HG02798 (cell line): ENCODE measurements at regions not wholly inside any gene's neighbourhood (a gene's known extent, or its start where the extent isn't known, plus 50 kb on each side); places are given as distances from the start of the nearest gene placed in this dataset.

ENCODE experiments used
- ATAC-seq: cut with Tn5 transposase; IDR thresholded peaks from one replicate; pipeline ENCODE4 v1.9.1; 2021; ENCODE audit warnings: mild to moderate bottlenecking; ENCODE audit not compliant: unreplicated experiment, poor library complexity

GRCh38 chr22:49643998-49644397 lies 183.7 kb downstream of the BRD1 start:
- no peak for ATAC-seq

DNA sequence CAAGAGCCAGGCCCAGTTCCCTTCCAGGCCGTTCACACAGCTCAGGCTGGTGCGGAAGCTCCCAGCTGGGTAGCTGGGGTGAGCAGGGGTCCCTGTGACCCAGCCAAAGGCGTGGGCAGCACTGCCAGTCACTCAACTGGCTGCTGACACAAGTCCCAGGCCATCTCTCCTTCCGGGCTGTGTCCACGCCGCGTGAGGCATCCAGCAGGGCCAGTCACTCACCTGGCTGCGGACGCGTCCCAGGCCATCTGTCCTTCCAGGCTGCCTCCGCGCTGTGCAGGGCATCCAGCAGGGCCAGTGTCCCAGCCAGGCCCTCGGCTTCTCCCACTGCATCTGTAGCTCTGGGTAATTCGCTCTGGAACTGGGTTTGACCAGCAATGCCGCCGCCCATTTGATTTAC lies 184.2 kb downstream of the BRD1 start:
- ATAC-seq, result no peak

DNA sequence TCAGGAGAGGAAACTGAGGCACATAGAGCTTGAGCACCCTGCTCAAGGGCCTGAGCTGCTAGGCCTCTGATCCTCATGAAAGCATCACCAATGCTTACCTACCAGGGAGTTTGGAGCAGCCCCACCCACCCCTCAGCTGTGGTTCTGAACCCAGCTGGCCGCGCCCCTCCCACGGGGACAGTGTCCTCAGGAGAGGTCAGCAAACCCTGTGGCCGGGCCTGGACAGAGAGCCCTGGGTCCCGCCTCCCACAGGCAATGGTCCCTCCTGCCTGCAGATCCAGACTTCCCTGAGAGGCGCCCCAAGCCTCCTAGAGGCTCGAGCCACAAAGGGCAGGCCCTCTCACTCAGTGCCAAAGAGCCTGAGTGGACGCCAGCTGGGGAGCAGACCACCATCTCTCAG lies 184.9 kb downstream of the BRD1 start:
- ATAC-seq, result no peak

DNA sequence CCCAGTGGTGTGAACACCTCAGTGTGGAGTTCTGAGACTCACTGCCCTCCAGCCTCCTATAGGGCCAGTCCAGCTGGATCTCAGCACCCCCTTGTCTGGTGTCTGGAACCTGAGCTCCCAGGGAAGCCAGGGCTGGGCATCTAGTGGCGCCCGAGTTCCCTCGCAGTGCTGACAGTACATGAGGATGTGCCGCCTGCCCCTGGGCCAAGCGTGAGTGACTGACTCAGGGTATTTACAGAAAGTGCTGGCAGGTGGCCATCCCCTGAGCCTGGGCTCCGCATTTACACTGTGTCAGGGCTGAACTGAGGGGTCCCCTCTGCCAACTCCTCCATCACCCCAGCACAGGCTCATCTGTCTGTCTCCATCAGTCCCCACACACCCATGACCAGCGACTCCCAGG lies 185.3 kb downstream of the BRD1 start:
- no peak for ATAC-seq

GRCh38 chr22:49641770-49642313 lies 185.8 kb downstream of the BRD1 start:
- no peak for ATAC-seq

- ATAC-seq, result no peak
These were observed 187.1 kb downstream of the BRD1 start for GRCh38 chr22:49640366-49641095.

DNA sequence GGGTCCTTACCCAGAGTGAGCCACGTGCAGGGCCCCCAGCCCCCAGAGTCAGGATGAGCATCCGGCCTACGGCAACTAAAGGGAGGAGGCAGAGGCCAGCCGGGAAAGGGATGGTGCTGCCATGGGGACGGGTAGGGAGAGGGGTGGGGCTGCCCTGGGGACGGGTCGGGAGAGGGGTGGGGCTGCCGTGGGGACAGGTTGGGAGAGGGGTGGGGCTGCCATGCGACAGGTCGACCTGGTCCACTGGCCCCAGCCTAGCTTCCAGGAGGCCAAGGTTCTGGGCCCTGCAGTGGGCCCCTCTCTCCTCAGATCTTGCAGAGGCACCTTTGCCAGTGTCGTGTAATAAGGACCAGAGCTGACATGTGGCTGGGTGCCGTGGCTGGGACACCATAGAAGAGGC lies 187.7 kb downstream of the BRD1 start:
- ATAC-seq, result no peak

- no peak for ATAC-seq
These were observed 188.9 kb downstream of the BRD1 start for GRCh38 chr22:49638788-49639187.

DNA sequence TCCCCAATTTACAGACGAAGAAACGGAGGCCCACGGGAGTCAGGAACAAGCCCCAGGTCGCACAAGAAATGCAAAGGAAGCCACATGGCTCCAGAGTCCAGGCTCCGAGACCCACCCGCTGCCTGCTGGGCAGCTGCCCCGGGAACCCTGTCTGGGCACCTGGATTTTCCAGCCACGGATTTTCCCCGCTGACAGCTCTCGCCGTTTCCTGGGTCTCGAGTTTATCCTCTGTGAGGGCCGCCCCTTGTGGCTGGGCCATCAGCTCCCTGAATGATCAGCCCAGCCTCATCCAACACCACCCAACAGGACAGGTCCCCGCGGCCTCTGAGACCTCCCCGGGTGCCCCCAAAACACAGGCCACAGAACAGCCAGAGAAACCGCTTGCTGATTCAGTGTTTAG lies 189.7 kb downstream of the BRD1 start:
- ATAC-seq, result no peak

GRCh38 chr22:49637255-49637760 lies 190.4 kb downstream of the BRD1 start:
- ATAC-seq, result no peak

GRCh38 chr22:49636649-49637048 lies 191.0 kb downstream of the BRD1 start:
- ATAC-seq, result no peak

DNA sequence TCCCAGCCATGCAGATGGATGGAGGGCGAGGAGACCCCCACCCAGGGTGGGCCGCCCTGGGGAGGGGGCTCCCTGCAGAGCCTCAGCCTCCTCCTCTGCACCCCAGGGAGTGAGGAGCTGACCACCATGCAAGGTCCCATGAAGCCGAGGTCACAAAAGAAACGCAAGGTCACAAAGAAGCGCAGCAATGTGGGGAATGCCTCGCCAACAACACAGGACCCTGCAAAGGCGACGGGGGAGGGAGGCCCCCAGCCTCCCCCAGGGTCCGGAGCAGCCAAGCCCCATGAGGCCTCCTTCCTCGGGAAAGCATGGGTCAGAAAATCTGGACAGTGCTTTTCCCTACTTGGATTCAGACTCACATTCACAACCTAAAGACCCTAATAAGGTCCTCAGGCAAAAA lies 191.5 kb downstream of the BRD1 start:
- ATAC-seq, result no peak

DNA sequence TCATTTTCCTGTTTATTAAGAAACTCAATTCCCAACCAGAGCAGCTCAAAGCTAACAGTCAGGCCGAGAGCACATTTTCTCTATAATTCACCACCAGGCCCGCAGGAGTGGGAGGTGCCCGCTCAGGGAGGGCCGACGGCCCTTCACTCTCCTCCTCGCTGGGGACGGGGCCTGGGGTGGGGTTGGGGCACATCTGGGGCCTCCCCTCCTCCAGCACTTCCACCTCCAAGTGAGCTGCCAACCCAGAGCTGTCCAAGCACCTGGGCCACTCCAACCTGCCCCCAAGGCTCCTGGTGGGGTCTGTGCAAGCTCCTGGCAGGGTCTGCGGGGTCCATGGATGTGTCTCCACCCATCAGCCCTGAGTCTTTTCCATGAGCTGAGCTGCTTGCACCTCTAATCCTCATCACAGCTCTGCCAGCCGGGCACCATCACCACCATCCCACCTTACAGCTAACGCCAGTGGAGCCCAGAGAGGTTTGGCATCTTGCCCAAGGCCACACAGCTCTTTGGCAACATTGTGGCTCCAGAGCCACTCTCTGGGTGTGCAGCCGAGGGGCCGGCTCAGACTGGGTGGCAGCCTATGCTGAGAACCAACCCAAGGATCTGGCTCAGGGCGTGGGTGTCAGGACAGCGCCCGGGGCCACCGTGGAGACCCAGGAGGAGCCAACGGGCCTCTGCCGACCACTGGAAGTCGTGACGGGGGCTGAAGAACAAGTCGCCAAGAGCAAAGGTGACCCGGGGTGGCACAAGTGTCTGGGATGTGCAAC lies 193.5 kb downstream of the BRD1 start:
- ATAC-seq, result no peak

GRCh38 chr22:49633010-49633324 lies 194.7 kb downstream of the BRD1 start:
- no peak for ATAC-seq

- no peak for ATAC-seq
These were observed 195.3 kb downstream of the BRD1 start for GRCh38 chr22:49632199-49633009.

DNA sequence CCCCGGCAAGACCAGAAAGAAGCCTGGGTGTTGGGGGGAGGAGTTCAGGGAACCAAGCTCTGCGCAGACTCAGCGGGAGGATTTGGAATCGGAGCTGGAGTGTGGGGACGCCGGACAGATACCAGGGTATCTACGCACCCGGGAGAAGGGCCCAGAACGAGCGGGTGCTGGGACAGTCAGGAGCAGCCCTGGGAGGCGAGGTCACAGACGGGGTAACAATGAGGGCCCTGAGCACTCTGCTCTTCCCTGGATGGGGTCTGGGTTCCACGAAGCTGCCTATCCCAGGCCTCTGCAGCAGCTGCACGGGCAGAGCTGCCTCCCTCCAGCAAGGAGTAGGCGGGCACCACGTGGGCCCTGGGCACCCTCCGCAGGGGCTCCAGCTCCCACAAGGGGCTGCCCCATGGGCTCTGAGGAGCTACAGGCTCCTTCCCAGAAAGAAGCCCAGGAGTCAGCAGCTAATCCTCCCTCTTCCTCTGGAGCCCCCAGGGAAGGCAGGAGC lies 197.2 kb downstream of the BRD1 start:
- ATAC-seq, result no peak

- no peak for ATAC-seq
These were observed 197.9 kb downstream of the BRD1 start for GRCh38 chr22:49629586-49630447.

GRCh38 chr22:49629261-49629570 lies 198.5 kb downstream of the BRD1 start:
- ATAC-seq, result no peak

DNA sequence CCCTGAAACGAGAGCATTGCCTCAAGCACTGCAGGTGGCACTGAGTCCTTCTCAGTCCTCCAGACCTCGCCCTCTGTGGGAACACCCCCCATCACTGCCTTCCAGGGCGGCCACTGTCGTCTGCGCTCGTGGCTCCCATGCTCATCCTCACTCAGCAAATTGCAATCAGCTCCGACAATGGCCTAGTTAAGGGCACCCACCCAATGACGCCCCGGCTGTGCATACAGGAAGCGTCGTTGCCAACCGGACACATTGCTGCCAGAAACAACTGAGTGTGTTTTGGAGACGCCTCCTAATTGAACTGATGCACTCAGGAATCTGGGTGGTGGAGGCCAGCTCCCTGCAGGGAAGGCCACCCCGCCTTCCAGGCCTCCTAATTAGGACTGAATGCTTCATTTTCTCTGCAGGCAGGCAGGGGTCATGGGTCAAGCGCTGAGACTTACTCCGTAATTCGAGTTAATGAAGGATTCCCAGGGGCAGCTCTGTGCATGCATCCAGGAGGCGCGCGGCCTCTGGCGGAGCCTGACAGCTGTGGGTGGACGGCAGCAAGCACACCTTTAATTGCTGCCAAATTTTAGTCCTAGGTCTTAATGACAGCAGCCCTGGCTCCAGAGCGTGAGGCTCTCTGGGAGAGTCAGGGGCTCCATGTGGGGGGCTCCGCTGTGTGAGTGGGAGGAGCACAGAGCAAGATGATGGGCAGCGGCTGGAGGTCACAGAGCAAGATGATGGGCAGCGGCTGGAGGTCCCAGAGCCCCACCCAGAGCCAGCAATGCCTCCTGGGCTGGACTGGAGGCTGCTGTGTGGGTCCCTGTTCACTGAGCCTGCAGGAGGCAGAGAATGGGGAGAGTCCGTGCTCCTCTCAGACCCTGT lies 199.0 kb downstream of the BRD1 start:
- ATAC-seq, result no peak
